Stimulated activated CD8-positive, alpha-beta memory T cell treated with anti-CD3 and anti-CD28 coated beads, Interleukin-15, amount 100 ng/mL, for 48 hours (primary cell): ENCODE measurements at regions not wholly inside any gene's neighbourhood (a gene's known extent, or its start where the extent isn't known, plus 50 kb on each side); places are given as distances from the start of the nearest gene placed in this dataset.

Experiments used
- DNase-seq, 2 donors: peaks; one replicate each; pipeline ENCODE4 v3.0.0-alpha.2; 2020; ENCODE audit warnings: low read depth in 2 of 2

- no peak for DNase-seq
Measured at GRCh38 chr6:18674346-18674745, 287.2 kb downstream of the RNF144B start.

- no peak for DNase-seq
Measured at GRCh38 chr6:18675881-18676280, 288.7 kb downstream of the RNF144B start.

- DNase-seq, result no peak
Measured at GRCh38 chr6:18676548-18676947, 289.4 kb downstream of the RNF144B start.

GRCh38 chr6:18680842-18681241 lies 293.7 kb downstream of the RNF144B start:
- DNase-seq, result no peak

- DNase-seq, result no peak
Measured at GRCh38 chr6:18681832-18682503, 294.8 kb downstream of the RNF144B start.

GRCh38 chr6:18684343-18684742 lies 297.2 kb downstream of the RNF144B start:
- no peak for DNase-seq

- no peak for DNase-seq
Measured at GRCh38 chr6:18692929-18693685, 306.0 kb downstream of the RNF144B start.

- DNase-seq, result no peak
Measured at GRCh38 chr6:18693881-18694280, 306.7 kb downstream of the RNF144B start.

- no peak for DNase-seq
Measured at GRCh38 chr6:18703546-18703945, 316.4 kb downstream of the RNF144B start.

GRCh38 chr6:18707714-18708439 lies 320.7 kb downstream of the RNF144B start:
- no peak for DNase-seq

GRCh38 chr6:18712595-18712994 lies 325.4 kb downstream of the RNF144B start:
- DNase-seq, result no peak

GRCh38 chr6:18720075-18720474 lies 332.9 kb downstream of the RNF144B start:
- no peak for DNase-seq

GRCh38 chr6:18724056-18724455 lies 336.9 kb downstream of the RNF144B start:
- no peak for DNase-seq

GRCh38 chr6:18725449-18725848 lies 338.3 kb downstream of the RNF144B start:
- DNase-seq, result no peak

GRCh38 chr6:18733921-18734550 lies 346.9 kb downstream of the RNF144B start:
- DNase-seq, result no peak

- DNase-seq, result no peak
Measured at GRCh38 chr6:18741741-18742140, 354.6 kb downstream of the RNF144B start.

- DNase-seq, result no peak
Measured at GRCh38 chr6:18742406-18742805, 355.3 kb downstream of the RNF144B start.

GRCh38 chr6:18746727-18747126 lies 359.6 kb downstream of the RNF144B start:
- DNase-seq, result no peak

GRCh38 chr6:18748314-18748713 lies 361.2 kb downstream of the RNF144B start:
- DNase-seq, result no peak

- no peak for DNase-seq
Measured at GRCh38 chr6:18752278-18753068, 365.3 kb downstream of the RNF144B start.

GRCh38 chr6:18753076-18753475 lies 365.9 kb downstream of the RNF144B start:
- no peak for DNase-seq
